H4 (cell line): ENCODE measurements at regions not wholly inside any gene's neighbourhood (a gene's known extent, or its start where the extent isn't known, plus 50 kb on each side); places are given as distances from the start of the nearest gene placed in this dataset.
"Not testable (repeated sequence)": the region's sequence is repeated elsewhere in the genome, so short reads cannot be mapped to it uniquely, and the experiment has no call there.

Experiments used
- DNase-seq: peaks from one replicate; pipeline ENCODE4 v3.0.0-alpha.2; 2015; ENCODE audit warnings: low spot score

DNA sequence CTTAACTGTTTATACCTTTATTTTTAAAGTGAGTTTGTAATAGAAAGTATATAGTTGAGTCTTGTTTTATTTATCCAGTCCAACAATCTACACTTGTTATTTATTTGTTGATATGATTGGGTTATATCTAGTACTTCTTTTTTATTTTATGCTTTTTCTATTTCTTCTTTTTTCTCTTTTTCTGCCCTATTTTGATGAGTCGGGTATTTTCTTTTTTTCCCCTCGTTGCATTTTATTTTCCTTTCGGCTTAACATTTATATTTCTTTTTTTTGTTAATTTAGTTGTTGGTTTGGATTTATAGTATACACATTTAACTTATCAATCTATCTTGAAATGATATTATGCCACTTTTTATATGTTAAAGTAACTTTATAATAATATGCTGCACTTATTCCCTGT is 111.7 kb upstream of the IZUMO3 start:
- no peak for DNase-seq

DNA sequence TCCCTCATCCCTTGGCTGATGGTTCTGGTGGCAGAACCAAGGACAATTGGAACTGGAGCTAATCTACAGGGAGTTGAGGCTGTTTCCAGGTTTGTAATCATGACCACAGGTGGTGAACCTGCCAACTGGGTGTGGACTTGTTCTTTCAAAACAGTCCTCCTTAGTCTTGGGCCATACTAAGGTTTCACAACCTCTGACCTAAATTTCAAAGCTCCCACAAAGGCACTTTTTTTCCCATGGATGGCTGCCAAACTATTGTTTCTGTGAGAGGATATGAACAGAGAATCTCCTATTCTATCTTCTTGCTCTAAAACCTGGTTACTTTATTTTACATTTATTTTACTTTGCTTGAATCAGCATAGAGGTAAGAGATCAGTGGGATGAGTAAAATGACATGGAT is 106.5 kb upstream of the IZUMO3 start:
- no peak for DNase-seq

DNA sequence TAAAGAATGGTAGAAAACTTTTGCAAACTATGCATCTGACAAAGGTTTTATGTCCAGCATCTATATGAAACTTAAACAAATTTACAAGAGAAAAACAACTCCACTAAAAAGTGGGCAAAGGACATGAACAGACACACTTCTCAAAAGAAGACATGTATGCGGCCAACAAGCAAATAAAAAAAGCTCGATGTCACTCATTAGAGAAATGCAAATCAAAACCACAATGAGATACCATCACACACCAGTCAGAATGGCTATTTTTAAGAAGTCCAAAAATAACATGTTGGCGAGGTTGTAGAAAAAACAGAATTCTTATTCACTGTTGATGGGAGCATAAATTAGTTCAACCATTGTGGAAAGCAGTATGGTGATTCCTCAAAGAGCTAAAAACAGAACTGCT is 83.1 kb upstream of the IZUMO3 start:
- not testable (repeated sequence) for DNase-seq

DNA sequence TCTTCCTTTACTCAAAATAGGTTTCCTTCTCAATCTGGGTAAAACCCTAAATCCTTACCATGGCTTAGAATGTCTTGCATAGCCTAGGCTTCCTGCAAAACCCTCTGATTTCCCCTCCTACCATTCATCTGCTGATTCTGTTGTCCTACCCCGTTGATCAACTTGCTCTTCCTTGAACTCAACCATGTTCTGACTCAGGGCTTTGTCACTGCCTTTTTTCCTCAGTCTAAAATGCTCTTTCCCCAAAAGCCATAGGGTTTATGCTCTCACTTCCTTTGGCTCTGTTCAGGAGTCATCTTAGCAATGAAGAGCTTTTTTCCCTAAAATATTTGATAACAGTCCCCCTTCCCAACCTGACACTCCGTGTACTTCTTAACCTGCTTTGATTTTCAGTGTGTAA is 79.4 kb upstream of the IZUMO3 start:
- DNase-seq = no peak

DNA sequence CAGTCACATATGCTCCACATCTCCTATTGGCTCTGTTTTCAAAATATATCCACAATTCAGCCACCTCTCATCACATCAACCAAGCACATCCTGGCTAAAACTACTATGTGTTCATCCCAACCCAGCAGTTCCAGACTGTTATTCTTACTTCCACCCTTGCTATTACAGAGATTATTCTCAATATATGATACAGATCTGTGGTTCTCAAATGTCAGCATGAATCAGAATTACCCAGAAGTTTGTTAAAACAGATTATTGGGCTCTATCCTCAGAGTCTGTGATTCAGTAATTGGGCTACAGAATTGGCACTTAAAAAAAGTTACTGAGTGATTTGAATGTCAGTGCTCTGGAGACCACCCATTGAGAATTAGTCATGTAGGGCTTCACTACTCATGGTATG is 78.8 kb upstream of the IZUMO3 start:
- DNase-seq = no peak

DNA sequence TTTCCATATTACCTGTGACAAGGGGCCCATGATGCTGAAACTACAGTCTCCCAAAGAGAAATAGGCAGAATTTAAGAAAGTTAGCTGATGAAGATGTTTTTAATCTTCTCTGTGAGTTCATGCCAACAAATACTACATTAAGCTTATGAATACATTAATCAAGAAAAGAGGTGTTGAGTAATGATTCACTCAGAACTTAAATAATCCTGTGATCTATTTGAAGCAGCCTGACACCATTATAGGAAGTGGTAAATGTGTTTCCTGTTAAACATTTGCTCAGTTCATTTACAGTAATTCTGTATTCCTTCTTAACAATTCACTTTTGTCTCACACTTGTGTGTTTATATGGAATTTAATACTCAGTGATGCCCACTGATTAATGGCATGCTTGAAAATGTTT is 75.0 kb upstream of the IZUMO3 start:
- no peak for DNase-seq

DNA sequence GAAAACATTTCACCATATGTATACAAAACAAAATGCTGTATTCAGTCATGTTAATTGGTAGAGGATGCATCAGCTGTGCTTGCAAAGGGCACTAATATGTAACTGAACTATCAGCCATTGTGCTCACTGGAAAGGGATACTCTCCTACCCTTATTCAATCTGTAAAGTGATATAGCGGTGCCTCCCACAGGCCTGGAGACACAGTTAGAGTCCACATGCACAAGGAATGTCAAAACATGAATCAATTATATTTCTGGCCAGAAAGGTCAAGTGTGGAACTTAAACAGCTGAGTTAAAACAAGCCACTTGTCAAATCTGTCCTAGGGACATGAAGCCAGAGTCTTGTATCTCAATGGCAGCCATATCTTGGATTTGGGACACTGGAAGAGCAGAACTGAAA is 71.2 kb upstream of the IZUMO3 start:
- peak; percentile 3 for DNase-seq

DNA sequence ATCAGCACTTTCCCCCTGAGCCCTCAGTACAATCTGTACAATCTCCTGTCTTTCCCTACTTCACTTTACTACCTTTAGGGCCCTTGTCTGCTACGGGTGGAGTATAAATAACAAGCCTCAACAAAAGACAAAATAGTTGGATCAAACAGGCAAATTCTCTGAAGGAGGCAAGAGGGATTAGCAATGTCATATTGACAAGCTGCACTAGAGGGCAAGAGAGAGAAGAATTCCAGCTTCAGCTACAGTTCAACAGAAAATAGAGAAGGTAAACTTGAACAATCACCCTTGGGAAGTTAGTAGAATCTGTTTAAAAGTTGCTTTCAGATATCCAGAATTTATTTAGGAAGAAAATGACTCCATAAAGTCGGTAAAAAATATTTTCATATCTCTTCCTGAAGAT is 68.4 kb upstream of the IZUMO3 start:
- DNase-seq = peak; percentile 3

DNA sequence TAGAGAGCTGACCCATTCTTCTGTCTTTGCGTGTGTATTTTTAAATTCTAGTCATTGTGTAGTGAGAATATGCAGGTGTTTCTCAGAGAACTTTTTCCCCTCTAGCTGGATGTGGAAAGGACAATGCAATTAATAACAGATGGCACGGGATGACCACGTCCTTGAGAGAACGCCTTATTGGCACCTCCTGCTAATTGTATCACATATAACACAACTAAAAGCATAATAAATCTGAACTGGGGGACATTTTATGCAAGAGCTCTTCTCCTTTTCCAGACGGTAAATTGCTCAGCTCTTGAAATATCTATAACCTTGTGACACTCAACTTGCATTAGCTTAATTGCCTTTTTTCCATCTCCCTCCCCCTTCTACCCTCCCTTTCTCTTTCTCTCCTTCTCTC is 62.9 kb upstream of the IZUMO3 start:
- no peak for DNase-seq

DNA sequence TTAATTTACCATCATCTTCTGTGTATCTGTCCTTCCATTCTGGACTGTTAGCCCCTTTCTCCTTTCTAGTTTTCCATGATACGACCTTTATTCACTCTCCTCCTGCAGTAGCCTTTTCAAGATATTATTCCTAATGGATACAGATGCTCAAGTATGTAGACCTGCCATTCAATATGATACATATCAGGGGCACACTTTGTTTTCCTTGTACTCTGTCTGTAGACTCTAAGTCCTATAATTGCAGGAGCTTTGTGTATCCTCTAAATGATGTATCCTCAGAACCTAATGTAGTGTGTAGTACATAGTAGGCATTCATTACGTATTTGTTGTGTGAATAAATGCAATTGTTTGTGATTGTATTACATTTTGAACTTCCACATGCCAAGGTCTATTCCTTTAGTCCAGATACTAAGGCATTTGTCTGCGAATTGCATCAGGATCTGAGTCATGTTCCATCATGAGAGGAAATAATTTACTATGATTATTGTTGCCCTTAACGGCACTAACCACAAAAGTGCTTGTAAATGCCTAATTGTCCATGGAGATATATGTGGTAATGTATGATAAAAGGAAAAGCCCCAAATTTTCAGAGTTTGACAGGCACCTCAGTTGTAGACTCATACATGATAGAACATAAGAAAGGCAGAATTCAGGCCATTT is 57.1 kb upstream of the IZUMO3 start:
- DNase-seq = peak; percentile 38
